ENCODE measurements at regions not wholly inside any gene's neighbourhood (a gene's known extent, or its start where the extent isn't known, plus 50 kb on each side); places are given as distances from the start of the nearest gene placed in this dataset.

GRCh38 chr5:125497651-125498050, 751.2 kb upstream of the ZNF608 start:
- TF ChIP-seq CTCF (IDR thresholded peaks at IDR 0.05; ENCODE audit: extremely low read depth in 1 of 2, insufficient read depth in 1 of 2, low read depth in 1 of 2, low read length in 2 of 2) (no peak), POLR2A (IDR thresholded peaks at IDR 0.05; ENCODE audit: low read depth, low read length) (no peak), EZH2 (IDR thresholded peaks at IDR 0.05; ENCODE audit: borderline replicate concordance, low read depth, low read length, severe bottlenecking) (no peak), POLR2AphosphoS5 (IDR thresholded peaks at IDR 0.05; ENCODE audit: insufficient read depth, low read depth, low read length) (no peak), FOS (IDR thresholded peaks at IDR 0.05; ENCODE audit: borderline replicate concordance, insufficient read depth, low read length) (no peak), MAX (IDR thresholded peaks at IDR 0.05; ENCODE audit: insufficient read depth, insufficient read length) (no peak), JUN (IDR thresholded peaks at IDR 0.05; ENCODE audit: borderline replicate concordance, insufficient read depth, insufficient read length, low read depth) (no peak), MYC (IDR thresholded peaks at IDR 0.05; ENCODE audit: low read depth, low read length) (no peak), GATA2 (IDR thresholded peaks at IDR 0.05; ENCODE audit: insufficient read depth, insufficient read length, low read depth, low read length) (no peak)

Data from endothelial cell of umbilical vein (primary cell).